Neural crest cell (in vitro differentiated cells): ENCODE measurements at regions not wholly inside any gene's neighbourhood (a gene's known extent, or its start where the extent isn't known, plus 50 kb on each side); places are given as distances from the start of the nearest gene placed in this dataset.

Experiments
- DNase-seq: peaks from one replicate; pipeline ENCODE4 v3.0.0; 2021; ENCODE audit warnings: low read depth, mixed read lengths, low spot score
- H3K27ac Mint-ChIP-seq: one replicate; pipeline ENCODE4 v1.8.0; 2021; ENCODE audit warnings: mild to moderate bottlenecking, mixed read lengths; ENCODE audit not compliant: unreplicated experiment
- H3K27me3 Mint-ChIP-seq: 2 replicates; pipeline ENCODE4 v1.8.0; 2021; ENCODE audit warnings: low read depth, mild to moderate bottlenecking, mixed read lengths
- H3K36me3 Mint-ChIP-seq: 2 replicates; pipeline ENCODE4 v1.8.0; 2021; ENCODE audit warnings: low read depth, mild to moderate bottlenecking, mixed read lengths
- H3K4me1 Mint-ChIP-seq: 2 replicates; pipeline ENCODE4 v1.8.0; 2021; ENCODE audit warnings: mixed read lengths
- H3K4me3 Mint-ChIP-seq: one replicate; pipeline ENCODE4 v1.8.0; 2021; ENCODE audit warnings: mild to moderate bottlenecking, mixed read lengths
- H3K9me3 Mint-ChIP-seq: 2 replicates; pipeline ENCODE4 v1.8.0; 2021; ENCODE audit warnings: mixed read lengths
- CTCF ChIP-seq: fragments of 200-600 bp; sonication (generic); conservative IDR thresholded peaks from 2 replicates; pipeline ENCODE4 v1.5.0; 2021; ENCODE audit warnings: antibody characterized with exemption, mild to moderate bottlenecking

- H3K27me3 Mint-ChIP-seq, result no peaks in the 10 kb centered on the region
Observed at GRCh38 chr4:181741513-181741912, 501.7 kb upstream of the TENM3 start.

GRCh38 chr4:181745933-181746625 lies 497.1 kb upstream of the TENM3 start:
- Mint-ChIP-seq H3K27me3 (no peaks in the 10 kb centered on the region), H3K27ac (no peak overlapping the region), H3K4me3 (no peak overlapping the region), H3K36me3 (no peaks in the 10 kb centered on the region), H3K4me1 (no peaks in the 10 kb centered on the region), H3K9me3 (no peaks in the 10 kb centered on the region)
- no peak for DNase-seq
- no peak for TF ChIP-seq CTCF

More at GRCh38 chr4:181741513-181741912, 501.7 kb upstream of the TENM3 start:
- peaks cover 3% of the 10 kb centered on the region for H3K9me3 Mint-ChIP-seq
- no peak for DNase-seq
- no peak for TF ChIP-seq CTCF
- no peak overlapping the region for H3K27ac Mint-ChIP-seq
- H3K36me3 Mint-ChIP-seq, result no peaks in the 10 kb centered on the region
- no peak overlapping the region for H3K4me3 Mint-ChIP-seq
- H3K4me1 Mint-ChIP-seq, result no peaks in the 10 kb centered on the region

- no peak for TF ChIP-seq CTCF
- Mint-ChIP-seq H3K9me3 (no peaks in the 10 kb centered on the region), H3K27me3 (no peaks in the 10 kb centered on the region), H3K4me1 (no peaks in the 10 kb centered on the region), H3K27ac (no peak overlapping the region), H3K36me3 (no peaks in the 10 kb centered on the region), H3K4me3 (no peak overlapping the region)
- no peak for DNase-seq
Observed at GRCh38 chr4:181748581-181748980, 494.6 kb upstream of the TENM3 start.

GRCh38 chr4:181752516-181752915 lies 490.7 kb upstream of the TENM3 start:
- no peaks in the 10 kb centered on the region for H3K9me3 Mint-ChIP-seq
- no peaks in the 10 kb centered on the region for H3K27me3 Mint-ChIP-seq
- TF ChIP-seq CTCF, result no peak
- H3K4me3 Mint-ChIP-seq, result no peak overlapping the region
- no peak overlapping the region for H3K27ac Mint-ChIP-seq
- peaks cover 11% of the 10 kb centered on the region for H3K4me1 Mint-ChIP-seq
- DNase-seq, result no peak
- no peaks in the 10 kb centered on the region for H3K36me3 Mint-ChIP-seq

- H3K4me1 Mint-ChIP-seq, result peaks cover 18% of the 10 kb centered on the region
- no peaks in the 10 kb centered on the region for H3K27me3 Mint-ChIP-seq
- no peaks in the 10 kb centered on the region for H3K36me3 Mint-ChIP-seq
- DNase-seq, result no peak
- H3K27ac Mint-ChIP-seq, result no peak overlapping the region
- no peak for TF ChIP-seq CTCF
- no peak overlapping the region for H3K4me3 Mint-ChIP-seq
- no peaks in the 10 kb centered on the region for H3K9me3 Mint-ChIP-seq
Observed at GRCh38 chr4:181753207-181753606, 490.0 kb upstream of the TENM3 start.
